Peyer's patch (tissue), 4 donors: ENCODE measurements at regions not wholly inside any gene's neighbourhood (a gene's known extent, or its start where the extent isn't known, plus 50 kb on each side); places are given as distances from the start of the nearest gene placed in this dataset.

Experiments
- DNase-seq, 3 donors: peaks; one replicate each; pipeline ENCODE4 v3.0.0-alpha.2; 2017 to 2019
- H3K27ac ChIP-seq, 4 donors: fragments of 200-600 bp; sonication (generic); one replicate each; pipeline ENCODE4 v1.5.1; 2016 to 2019
- H3K27me3 ChIP-seq, 2 donors: fragments of 200-600 bp; sonication (generic); one replicate each; pipeline ENCODE4 v1.5.1; 2019
- H3K36me3 ChIP-seq, 3 donors: fragments of 200-600 bp; sonication (generic); one replicate each; pipeline ENCODE4 v1.5.1; 2016 to 2019
- H3K4me1 ChIP-seq, 4 donors: fragments of 200-600 bp; sonication (generic); one replicate each; pipeline ENCODE4 v1.5.1; 2016 to 2019
- H3K4me3 ChIP-seq, 4 donors: fragments of 200-600 bp; sonication (generic); 1 replicate in 3 of 4; 2 replicates in 1 of 4; pipeline ENCODE4 v1.5.1; 2016 to 2019; ENCODE audit warnings: mild to moderate bottlenecking in 1 of 4
- H3K9me3 ChIP-seq, 4 donors: fragments of 200-600 bp; sonication (generic); one replicate each; pipeline ENCODE4 v1.5.1; 2016 to 2019; ENCODE audit warnings: mild to moderate bottlenecking in 1 of 4
- POLR2A ChIP-seq, 2 donors: fragments of 450-650 bp; IDR thresholded peaks; one replicate each; pipeline ENCODE4 v1.5.1; 2017; ENCODE audit warnings: antibody characterized with exemption in 2 of 2, mild to moderate bottlenecking in 2 of 2, moderate library complexity in 2 of 2
- TF ChIP-seq, protein P1 (sequence below), 6 experiments: fragments of 450-650 bp in 4 of 6; fragments of 200-600 bp in 2 of 6; sonication (generic) in 1 of 6; IDR thresholded peaks; one replicate each; pipeline ENCODE4 v1.5.1; 2017 to 2019; ENCODE audit warnings: antibody characterized with exemption in 6 of 6, mild to moderate bottlenecking in 3 of 6, moderate library complexity in 1 of 6

DNA sequence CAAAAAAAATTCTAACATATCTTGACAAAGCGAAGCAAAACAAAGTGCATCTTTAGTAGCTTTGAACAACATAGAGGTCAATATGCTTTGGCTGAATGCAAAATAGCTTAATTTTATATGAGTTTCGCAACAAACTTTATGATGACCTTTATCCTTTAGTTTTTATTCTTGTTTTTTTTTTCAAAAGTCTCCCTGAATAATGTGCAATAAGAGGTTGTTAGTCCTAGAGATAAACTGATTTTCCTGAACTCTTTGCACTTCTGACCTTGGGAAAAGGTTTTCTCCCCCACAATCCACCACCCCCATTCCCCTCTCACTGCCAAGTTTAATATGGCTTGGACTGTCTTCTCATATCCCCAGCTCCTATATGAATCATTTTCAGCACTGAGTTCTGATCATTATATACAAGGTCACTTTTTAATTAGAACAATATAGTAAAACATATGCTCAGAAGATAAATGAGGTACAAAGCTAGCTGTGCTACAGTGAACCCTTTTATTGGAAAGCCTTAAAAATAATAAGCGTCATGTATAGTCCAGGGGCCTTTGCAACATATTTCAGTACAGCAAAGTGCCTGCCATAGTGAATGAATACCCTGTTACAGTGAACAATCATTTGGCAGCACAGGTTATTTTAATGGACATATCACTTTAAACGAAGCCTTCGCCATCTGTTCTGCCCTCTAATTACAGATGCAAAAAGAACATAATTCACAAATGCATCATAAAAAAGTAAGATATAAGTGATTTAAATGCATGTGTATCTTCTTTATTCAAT is 496.3 kb upstream of the NR2F2 start:
- no peaks in the 10 kb centered on the region for H3K36me3 ChIP-seq
- no peaks in the 10 kb centered on the region for H3K4me1 ChIP-seq
- no peak overlapping the region for H3K27ac ChIP-seq
- TF ChIP-seq, protein P1, sequence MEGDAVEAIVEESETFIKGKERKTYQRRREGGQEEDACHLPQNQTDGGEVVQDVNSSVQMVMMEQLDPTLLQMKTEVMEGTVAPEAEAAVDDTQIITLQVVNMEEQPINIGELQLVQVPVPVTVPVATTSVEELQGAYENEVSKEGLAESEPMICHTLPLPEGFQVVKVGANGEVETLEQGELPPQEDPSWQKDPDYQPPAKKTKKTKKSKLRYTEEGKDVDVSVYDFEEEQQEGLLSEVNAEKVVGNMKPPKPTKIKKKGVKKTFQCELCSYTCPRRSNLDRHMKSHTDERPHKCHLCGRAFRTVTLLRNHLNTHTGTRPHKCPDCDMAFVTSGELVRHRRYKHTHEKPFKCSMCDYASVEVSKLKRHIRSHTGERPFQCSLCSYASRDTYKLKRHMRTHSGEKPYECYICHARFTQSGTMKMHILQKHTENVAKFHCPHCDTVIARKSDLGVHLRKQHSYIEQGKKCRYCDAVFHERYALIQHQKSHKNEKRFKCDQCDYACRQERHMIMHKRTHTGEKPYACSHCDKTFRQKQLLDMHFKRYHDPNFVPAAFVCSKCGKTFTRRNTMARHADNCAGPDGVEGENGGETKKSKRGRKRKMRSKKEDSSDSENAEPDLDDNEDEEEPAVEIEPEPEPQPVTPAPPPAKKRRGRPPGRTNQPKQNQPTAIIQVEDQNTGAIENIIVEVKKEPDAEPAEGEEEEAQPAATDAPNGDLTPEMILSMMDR (IDR thresholded peaks at IDR 0.05), result no peak
- no peak for TF ChIP-seq POLR2A (IDR thresholded peaks at IDR 0.05)
- no peaks in the 10 kb centered on the region for H3K27me3 ChIP-seq
- no peak overlapping the region for H3K4me3 ChIP-seq
- H3K9me3 ChIP-seq, result no peaks in the 10 kb centered on the region
- no peak for DNase-seq

DNA sequence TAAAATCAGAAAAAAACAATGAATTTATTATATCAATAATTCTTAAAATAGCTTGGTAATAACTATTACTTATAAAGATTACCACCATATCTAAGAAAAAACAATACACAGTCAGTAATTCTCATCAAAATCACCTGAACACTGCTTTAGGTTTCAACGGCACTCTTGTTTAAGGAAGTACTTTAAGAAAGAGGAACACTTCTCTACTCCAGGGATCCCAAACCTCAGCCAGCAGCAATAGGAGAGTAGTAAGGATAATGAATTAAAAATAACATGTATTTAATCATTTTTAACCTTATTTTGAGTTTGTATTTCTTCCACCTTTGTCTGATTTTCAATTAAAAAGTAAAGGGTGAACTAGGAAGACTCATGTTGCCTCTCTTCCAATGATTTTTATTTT is 494.0 kb upstream of the NR2F2 start:
- Histone ChIP-seq H3K27me3 (no peaks in the 10 kb centered on the region), H3K4me1 (no peaks in the 10 kb centered on the region), H3K36me3 (no peaks in the 10 kb centered on the region), H3K9me3 (no peaks in the 10 kb centered on the region), H3K27ac (no peak overlapping the region), H3K4me3 (no peak overlapping the region)
- no peak for DNase-seq
- no peak for TF ChIP-seq POLR2A (IDR thresholded peaks at IDR 0.05)

DNA sequence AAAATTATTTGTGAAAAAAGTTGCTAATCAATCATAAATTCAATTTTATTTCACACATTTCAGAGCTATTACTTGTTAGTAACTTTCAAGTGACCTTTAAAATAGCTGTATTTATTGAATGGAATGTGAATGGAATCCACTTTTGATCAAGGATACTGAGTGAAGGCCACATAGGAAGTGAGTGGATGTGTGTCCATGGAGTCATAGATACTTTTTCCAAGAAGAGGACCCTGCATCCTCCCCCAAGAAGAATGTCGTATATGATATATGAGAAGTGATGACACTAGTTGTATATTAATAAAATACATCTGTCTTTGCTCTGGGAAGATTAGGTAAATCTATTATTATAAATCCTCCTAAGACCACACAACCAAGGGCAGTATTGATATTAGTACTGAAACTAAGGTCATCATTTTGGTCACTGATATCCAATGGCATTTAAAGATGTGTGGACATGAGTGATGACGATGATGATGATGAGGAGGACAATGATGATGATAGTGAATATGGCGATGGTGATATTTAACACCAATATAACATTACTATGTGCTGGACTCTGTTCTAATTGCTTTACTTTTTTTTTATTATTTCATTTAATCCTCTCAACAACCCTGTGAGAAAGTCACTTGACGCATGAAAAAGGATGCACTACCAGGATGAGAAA is 493.0 kb upstream of the NR2F2 start:
- DNase-seq, result no peak
- H3K9me3 ChIP-seq, result no peaks in the 10 kb centered on the region
- H3K4me1 ChIP-seq, result no peaks in the 10 kb centered on the region
- no peaks in the 10 kb centered on the region for H3K36me3 ChIP-seq
- H3K27me3 ChIP-seq, result no peaks in the 10 kb centered on the region
- H3K4me3 ChIP-seq, result no peak overlapping the region
- TF ChIP-seq POLR2A (IDR thresholded peaks at IDR 0.05), result no peak
- TF ChIP-seq, protein P1 (IDR thresholded peaks at IDR 0.05), result no peak
- H3K27ac ChIP-seq, result no peak overlapping the region

DNA sequence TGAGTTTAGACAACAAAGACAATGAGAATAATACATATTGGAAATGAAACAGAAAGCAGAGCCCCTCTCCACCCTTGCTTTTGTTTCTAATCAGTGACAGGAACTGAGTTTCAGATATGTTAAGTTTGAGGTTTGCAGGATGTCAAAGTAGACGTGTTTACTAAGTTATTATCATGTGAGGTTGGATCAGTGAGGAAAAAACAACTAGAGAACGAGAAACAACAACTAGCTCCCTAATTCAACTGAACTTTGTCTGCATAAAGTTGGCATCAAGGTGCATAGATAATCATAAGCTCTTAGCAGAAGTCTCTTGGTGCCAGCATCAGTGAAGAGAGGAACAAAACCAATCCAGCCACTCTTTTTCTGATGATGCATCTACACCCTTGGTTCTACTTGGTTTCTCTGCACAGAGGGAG is 491.1 kb upstream of the NR2F2 start:
- DNase-seq, result no peak
- TF ChIP-seq, protein P1 (IDR thresholded peaks at IDR 0.05), result no peak
- no peak for TF ChIP-seq POLR2A (IDR thresholded peaks at IDR 0.05)

DNA sequence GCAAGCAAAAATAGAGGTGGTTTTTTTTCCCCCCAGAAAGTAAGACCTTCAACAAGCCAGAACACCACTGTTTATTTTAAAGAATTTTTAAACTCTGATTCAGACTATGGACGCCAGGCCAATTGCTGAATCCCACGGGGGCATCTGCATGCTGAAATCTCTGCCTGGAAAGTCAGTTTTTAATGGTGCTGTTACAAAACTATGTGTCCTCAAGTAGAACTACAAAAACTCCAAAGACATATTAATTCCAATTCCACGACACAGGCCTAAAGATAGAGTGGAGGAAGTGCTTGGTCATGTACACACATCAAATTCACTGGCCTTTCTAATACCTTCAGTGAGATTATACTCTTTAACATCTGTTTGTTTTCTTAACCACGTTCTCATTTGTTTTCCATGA is 490.5 kb upstream of the NR2F2 start:
- Histone ChIP-seq H3K27ac (peak overlapping the region in 3 of 4 donors; percentile 37 to 67 (median 44)), H3K36me3 (no peaks in the 10 kb centered on the region), H3K4me1 (no peaks in the 10 kb centered on the region), H3K4me3 (no peak overlapping the region), H3K9me3 (no peaks in the 10 kb centered on the region), H3K27me3 (no peaks in the 10 kb centered on the region)
- TF ChIP-seq, protein P1 (IDR thresholded peaks at IDR 0.05), result no peak
- TF ChIP-seq POLR2A (IDR thresholded peaks at IDR 0.05), result no peak
- DNase-seq, result peak in 1 of 3 donors; percentile 49

More for the DNA sequence above, 491.1 kb upstream of the NR2F2 start:
- Histone ChIP-seq H3K27ac (peak overlapping the region in 3 of 4 donors; percentile 34 to 67 (median 44)), H3K27me3 (no peaks in the 10 kb centered on the region), H3K36me3 (no peaks in the 10 kb centered on the region), H3K4me3 (no peak overlapping the region), H3K9me3 (no peaks in the 10 kb centered on the region), H3K4me1 (no peaks in the 10 kb centered on the region)

DNA sequence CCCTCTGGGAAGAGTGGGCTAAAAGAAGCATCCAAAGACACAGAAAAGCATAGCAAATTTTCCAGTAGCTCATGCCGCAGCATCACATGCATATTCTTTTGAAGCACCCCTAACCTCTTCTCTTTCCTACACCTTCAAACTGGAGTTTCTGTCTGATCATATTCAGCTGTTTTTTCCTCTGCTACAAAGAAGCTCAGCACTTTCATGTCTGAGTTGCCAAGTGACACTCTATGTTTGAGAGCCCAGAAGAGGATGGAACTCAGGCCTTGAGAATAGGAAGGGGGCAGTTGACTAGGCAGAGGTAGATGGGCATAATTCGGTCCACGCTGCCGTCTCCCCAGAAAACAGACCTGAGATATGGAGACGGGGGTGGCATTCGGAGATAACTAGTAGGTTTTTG is 489.6 kb upstream of the NR2F2 start:
- H3K27ac ChIP-seq, result peak overlapping the region in 2 of 4 donors; percentile 36 to 37
- TF ChIP-seq POLR2A (IDR thresholded peaks at IDR 0.05), result no peak
- TF ChIP-seq, protein P1 (IDR thresholded peaks at IDR 0.05), result no peak

More for the DNA sequence above, 489.6 kb upstream of the NR2F2 start:
- DNase-seq, result no peak
- Histone ChIP-seq H3K4me3 (no peak overlapping the region), H3K9me3 (no peaks in the 10 kb centered on the region), H3K4me1 (no peaks in the 10 kb centered on the region), H3K36me3 (no peaks in the 10 kb centered on the region), H3K27me3 (no peaks in the 10 kb centered on the region)
